Kidney epithelial cell (primary cell): ENCODE measurements at regions not wholly inside any gene's neighbourhood (a gene's known extent, or its start where the extent isn't known, plus 50 kb on each side); places are given as distances from the start of the nearest gene placed in this dataset.

Source experiments
- DNase-seq: peaks from one replicate; pipeline ENCODE4 v3.0.0-alpha.2; 2010; ENCODE audit warnings: low read depth
- H3K27me3 ChIP-seq: 2 replicates; pipeline ENCODE4 v1.6.0; 2011; ENCODE audit warnings: low read length; ENCODE audit not compliant: control insufficient read depth, insufficient read depth
- H3K36me3 ChIP-seq: 2 replicates; pipeline ENCODE4 v1.5.1; 2011; ENCODE audit warnings: low read length; ENCODE audit not compliant: control insufficient read depth, insufficient read depth
- H3K4me3 ChIP-seq: 2 replicates; pipeline ENCODE4 v1.5.1; 2011; ENCODE audit warnings: low read depth, mild to moderate bottlenecking, control low read depth, low read length
- CTCF ChIP-seq: IDR thresholded peaks from 2 replicates; pipeline ENCODE4 v1.5.1; 2011; ENCODE audit warnings: mild to moderate bottlenecking, moderate library complexity, low read length, control low read depth, inconsistent platforms; ENCODE audit not compliant: insufficient read depth, poor library complexity, severe bottlenecking

- no peak for DNase-seq
Observed at GRCh38 chr16:35570946-35571345, 2111.5 kb downstream of the TP53TG3F start.

DNA sequence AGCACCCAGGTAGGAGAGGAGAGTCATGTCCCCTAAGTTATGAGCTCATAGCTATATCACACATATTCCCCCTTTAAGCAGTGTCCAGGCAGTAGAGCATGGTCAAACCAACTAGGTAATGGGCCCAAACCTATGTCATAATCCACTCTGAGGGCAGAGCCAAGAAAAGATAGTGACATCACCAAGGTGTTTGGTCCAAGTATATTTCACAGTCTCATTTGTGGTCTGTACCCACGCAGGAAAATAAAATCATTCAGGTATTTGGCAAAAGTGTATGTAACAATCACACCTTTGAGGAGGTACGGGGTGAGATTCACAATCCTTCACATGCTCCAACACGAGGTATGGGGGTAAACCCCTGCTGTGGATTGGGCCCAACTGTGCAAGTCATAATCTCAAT lies 2112.8 kb downstream of the TP53TG3F start:
- no peak for DNase-seq
- no peaks in the 10 kb centered on the region for H3K27me3 ChIP-seq
- H3K4me3 ChIP-seq = no peak overlapping the region

More at GRCh38 chr16:35570946-35571345, 2111.5 kb downstream of the TP53TG3F start:
- H3K27me3 ChIP-seq = no peaks in the 10 kb centered on the region
- no peak overlapping the region for H3K4me3 ChIP-seq
- H3K36me3 ChIP-seq = no peaks in the 10 kb centered on the region
- TF ChIP-seq CTCF = no peak

DNA sequence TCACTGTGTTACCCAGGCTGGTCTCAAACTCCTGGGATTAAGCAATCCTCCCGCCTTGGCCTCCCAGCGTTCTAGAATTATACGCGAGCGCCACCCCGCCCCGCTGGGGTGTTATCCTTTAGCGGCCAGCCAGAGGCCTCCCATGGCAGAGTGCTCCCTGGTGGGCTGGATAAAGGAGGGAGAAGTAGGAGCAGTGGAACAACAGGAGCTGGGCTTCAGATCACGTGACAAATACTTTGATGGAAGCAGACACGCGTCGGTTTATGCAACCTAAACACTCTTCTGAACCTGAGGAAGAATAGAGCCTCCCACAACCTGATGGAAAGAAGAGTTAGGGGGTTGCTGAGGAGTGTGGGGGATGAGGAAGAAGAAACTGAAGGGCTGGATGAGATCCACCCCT lies 2114.0 kb downstream of the TP53TG3F start:
- no peak for DNase-seq
- Histone ChIP-seq H3K4me3 (no peak overlapping the region), H3K36me3 (no peaks in the 10 kb centered on the region), H3K27me3 (no peaks in the 10 kb centered on the region)
- TF ChIP-seq CTCF = no peak

More for the DNA sequence above, 2112.8 kb downstream of the TP53TG3F start:
- TF ChIP-seq CTCF = no peak
- no peaks in the 10 kb centered on the region for H3K36me3 ChIP-seq

DNA sequence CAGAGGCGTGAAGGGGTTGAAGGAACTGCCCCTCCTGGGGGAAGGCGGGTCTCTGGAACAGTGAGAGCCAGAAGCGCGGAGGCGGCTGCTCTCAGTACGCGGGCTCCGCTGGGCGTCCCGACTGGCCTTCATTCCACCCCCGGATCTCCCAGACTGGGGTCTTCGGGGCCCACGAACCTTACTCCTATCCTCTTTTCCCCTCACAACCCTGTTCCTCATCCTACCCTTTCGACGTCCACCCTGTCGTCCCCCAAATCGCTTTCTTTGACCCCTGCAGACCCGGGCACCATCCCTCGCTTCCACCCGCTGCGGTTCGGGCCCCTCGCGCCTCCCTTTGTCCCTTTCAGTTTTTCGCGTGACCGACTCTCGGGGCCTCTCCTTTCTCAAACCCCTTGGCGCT lies 2114.6 kb downstream of the TP53TG3F start:
- Histone ChIP-seq H3K36me3 (no peaks in the 10 kb centered on the region), H3K4me3 (no peak overlapping the region), H3K27me3 (no peaks in the 10 kb centered on the region)
- DNase-seq = no peak
- TF ChIP-seq CTCF = no peak

DNA sequence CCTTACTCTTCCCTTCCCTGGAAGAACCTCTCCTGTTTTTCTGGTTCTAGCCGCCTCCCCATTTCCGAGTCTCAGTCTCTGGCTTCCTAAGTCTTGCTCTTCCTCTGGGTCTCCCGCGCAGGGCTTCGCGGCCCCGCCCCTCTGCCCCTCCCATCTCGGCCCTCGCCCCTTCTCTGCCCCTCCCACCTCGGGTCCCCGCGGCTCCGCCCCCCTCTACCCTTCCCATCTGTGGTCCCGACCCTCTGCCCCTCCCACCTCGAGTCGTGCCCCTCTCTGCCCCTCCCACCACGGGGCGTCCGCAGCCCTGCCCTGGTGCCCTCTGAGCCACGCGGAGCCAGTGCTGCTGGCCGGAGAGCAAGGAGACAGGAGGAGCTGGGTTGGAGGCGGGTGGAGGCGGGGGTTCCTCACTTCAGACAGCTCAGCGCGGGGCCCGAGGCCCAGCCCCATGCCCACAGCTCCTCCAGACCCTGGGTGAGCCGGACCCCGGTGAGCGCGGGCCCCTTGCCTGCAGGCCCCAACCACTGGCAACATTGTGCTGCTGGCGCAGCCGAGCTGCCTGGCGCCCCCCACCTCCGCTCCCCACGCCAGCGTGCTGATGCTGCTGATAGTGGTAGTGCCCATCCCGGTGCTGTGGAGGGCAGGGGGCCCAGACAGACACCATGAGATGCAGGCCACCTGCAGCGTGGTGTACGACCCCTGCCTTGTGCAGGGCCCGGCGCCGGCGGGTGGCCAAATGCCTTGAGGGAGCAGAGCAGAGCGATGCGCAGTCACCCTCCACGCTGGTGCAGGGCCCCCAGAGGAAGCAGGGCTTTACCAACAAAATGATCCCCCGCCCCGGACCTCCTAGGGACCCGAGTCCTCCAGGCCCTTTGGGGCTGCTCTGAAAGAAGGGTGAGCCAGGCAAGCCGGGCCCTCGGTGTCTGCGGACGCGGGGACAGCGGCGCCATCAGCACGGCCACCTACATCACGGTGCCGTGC lies 2115.3 kb downstream of the TP53TG3F start:
- no peaks in the 10 kb centered on the region for H3K27me3 ChIP-seq

More for the DNA sequence above, 2115.3 kb downstream of the TP53TG3F start:
- no peak for DNase-seq
- TF ChIP-seq CTCF = no peak
- Histone ChIP-seq H3K36me3 (no peaks in the 10 kb centered on the region), H3K4me3 (no peak overlapping the region)
